HuH-7 (cell line): ENCODE measurements at regions not wholly inside any gene's neighbourhood (a gene's known extent, or its start where the extent isn't known, plus 50 kb on each side); places are given as distances from the start of the nearest gene placed in this dataset.

Experiments
- DNase-seq: peaks from one replicate; pipeline ENCODE4 v3.0.0; 2011; ENCODE audit warnings: low spot score

DNA sequence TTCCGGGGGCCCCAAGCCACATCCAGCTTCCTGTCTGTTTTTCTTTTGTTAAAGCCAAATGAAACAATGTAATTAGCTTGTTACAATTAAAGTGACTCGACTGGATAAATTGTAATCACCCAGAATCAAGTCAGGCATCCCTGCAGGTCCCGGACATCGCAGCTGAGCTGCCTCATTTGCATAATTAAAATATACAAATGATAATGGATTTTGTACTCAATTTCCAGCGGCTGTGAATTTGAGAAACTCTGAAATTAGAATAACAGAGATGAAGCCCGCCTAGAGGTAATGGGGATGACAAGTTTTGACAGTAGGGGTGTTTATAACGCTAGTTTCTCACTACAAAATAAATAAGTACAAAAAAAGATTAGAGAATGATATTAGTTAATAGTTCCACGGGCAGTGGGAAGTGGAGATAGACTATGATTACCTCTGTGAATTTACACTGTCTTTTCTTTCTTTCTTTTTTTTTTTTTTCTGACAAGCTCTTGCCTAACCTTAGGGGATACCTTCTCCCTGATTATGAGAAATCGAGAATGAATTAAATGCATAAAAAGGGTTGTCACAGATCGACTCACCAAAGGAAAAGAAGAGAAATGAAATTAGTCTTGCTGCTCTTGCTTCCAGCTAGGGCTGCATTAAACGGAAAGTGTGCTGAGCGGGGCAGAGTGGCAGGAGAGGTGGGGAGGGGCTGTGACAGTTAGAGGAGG is 82.6 kb upstream of the SKOR2 start:
- no peak for DNase-seq

DNA sequence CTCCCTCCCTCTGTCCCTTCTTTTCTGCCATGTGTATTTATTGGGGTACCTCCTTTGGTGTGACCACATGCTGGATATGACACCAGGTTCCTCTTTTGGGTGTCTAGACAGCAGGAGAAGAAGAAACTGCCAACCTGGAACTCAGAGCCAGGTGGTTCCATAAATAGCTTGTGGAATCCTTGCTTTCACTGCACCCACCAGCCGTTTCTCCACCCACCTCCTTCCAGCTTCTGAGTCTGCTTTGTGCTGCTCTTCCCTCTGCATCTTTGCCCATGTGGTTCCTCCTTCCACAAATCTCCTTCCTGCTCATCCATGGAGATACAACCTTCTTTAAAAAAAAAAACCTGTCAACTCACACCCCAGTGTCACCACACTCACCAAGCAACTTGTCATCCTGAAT is 80.2 kb upstream of the SKOR2 start:
- DNase-seq: no peak

DNA sequence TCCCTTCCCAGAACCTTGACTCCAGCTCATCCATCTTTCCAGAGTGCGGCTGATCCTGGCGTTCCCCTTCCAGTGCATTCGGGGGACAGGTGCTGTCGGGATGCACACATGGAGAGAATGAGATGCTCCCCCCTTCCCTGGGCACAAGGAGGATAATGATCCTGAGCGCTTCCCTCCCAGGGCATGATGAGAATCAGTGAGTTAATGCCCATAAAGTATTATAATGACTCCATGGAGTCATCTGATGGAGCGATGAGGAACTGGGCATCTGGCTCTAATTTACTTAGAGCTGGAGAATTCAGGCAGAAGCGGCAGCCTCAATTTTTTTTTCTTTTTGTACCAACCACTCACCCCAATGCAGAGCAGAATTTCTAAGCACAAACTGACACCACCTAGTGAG is 79.6 kb upstream of the SKOR2 start:
- DNase-seq: no peak

GRCh38 chr18:47323158-47323557 is 71.7 kb upstream of the SKOR2 start:
- DNase-seq: no peak

DNA sequence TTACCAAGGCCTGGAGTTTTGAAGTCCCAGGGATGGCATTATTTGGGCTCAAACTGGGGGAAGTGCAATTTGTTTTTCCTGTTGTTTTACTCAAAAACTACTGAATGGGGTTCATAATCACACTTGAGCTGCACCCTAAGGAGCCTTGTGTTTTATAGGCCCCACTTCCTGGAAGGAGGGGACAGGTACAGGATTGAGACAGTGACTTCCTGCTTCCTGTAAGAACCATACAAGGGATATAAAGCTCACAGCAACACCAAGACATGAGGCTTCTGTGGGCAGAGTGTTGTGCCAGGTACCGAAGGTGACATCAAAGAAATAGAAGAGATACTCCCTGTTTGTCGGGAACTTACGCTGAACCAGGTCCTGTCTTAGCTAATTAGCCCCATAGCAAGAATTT is 70.4 kb upstream of the SKOR2 start:
- no peak for DNase-seq

DNA sequence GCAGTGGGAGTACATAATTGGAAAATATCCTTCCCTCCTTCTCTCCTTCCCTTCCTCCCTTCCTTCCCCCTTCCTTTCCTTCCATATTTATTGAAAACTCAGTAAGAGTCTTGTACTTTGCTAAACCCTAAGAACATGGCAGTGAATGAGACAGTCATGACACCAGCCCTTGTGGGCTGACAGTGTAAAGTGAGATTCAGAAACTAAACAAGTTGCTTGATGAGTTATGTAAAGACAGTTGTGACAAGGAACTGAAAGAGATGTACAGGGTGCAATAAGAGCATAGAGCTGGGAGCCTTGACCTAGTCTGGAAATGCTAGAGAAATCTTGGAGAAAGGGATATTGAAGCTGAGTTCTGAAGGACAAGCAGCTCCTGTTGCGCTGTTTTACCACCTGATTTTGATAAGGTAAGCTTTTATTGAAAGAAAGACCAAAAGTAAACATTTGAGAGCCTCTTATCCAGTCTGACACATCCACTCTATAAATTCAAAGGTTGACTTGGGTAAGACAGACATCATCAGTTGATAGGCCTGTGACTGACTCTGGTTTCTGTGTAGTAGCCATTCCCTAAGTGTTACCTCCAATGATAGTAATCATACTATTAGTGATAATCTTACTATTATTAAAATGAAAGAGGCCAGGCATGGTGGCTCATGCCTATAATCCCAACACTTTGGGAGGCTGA is 66.5 kb upstream of the SKOR2 start:
- DNase-seq: no peak

DNA sequence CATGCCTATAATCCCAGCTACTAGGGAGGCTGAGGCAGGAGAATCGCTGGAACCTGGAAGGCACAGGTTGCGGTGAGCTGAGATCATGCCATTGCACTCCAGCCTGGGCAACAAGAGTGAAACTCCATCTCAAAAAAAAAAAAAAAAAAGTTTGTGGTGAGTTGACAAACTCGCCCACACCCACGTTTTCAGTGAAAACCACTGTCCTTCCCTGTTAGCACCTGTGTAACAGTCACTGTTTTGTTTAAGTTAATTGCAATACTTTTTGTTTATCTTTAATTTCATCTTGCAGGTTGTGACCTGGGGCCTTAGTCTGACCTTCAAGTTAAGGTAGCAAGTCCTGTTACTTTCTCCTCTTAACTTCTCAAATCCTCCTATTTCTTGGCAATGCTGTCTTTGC is 65.5 kb upstream of the SKOR2 start:
- DNase-seq: no peak

GRCh38 chr18:47313901-47314300 is 62.4 kb upstream of the SKOR2 start:
- no peak for DNase-seq

GRCh38 chr18:47311585-47311984 is 60.1 kb upstream of the SKOR2 start:
- DNase-seq: no peak
